ENCODE measurements at regions not wholly inside any gene's neighbourhood (a gene's known extent, or its start where the extent isn't known, plus 50 kb on each side); places are given as distances from the start of the nearest gene placed in this dataset.

- TF ChIP-seq CTCF (IDR thresholded peaks at IDR 0.05; ENCODE audit: borderline replicate concordance, control extremely low read depth, extremely low read depth, insufficient read depth, missing control alignments), result no peak
- DNase-seq (ENCODE audit: low spot score), result no peak
- in situ Hi-C loops (cut with MboI; ENCODE audit: low sequenced_read_pairs, unreplicated experiment), result no loop called here
These were observed 53.8 kb upstream of the VCX start for GRCh38 chrX:7789200-7789599.

GRCh38 chrX:7788334-7788733 is 54.6 kb upstream of the VCX start:
- in situ Hi-C loops (cut with MboI; ENCODE audit: low sequenced_read_pairs, unreplicated experiment), result no loop called here
- DNase-seq (ENCODE audit: low spot score), result no peak
- TF ChIP-seq CTCF (IDR thresholded peaks at IDR 0.05; ENCODE audit: borderline replicate concordance, control extremely low read depth, extremely low read depth, insufficient read depth, missing control alignments), result no peak

- in situ Hi-C loops (cut with MboI; ENCODE audit: low sequenced_read_pairs, unreplicated experiment), result no loop called here
- DNase-seq (ENCODE audit: low spot score), result no peak
- TF ChIP-seq CTCF (IDR thresholded peaks at IDR 0.05; ENCODE audit: borderline replicate concordance, control extremely low read depth, extremely low read depth, insufficient read depth, missing control alignments), result no peak
These were observed 55.3 kb upstream of the VCX start for GRCh38 chrX:7787714-7788113.

- no peak for TF ChIP-seq CTCF (IDR thresholded peaks at IDR 0.05; ENCODE audit: borderline replicate concordance, control extremely low read depth, extremely low read depth, insufficient read depth, missing control alignments)
- in situ Hi-C loops (cut with MboI; ENCODE audit: low sequenced_read_pairs, unreplicated experiment), result no loop called here
- no peak for DNase-seq (ENCODE audit: low spot score)
These were observed 58.4 kb upstream of the VCX start for GRCh38 chrX:7784580-7784979.

- in situ Hi-C loops (cut with MboI; ENCODE audit: low sequenced_read_pairs, unreplicated experiment), result no loop called here
- DNase-seq (ENCODE audit: low spot score), result no peak
- no peak for TF ChIP-seq CTCF (IDR thresholded peaks at IDR 0.05; ENCODE audit: borderline replicate concordance, control extremely low read depth, extremely low read depth, insufficient read depth, missing control alignments)
These were observed 63.3 kb upstream of the VCX start for GRCh38 chrX:7779644-7780043.

GRCh38 chrX:7775987-7776386 is 67.0 kb upstream of the VCX start:
- in situ Hi-C loops (cut with MboI; ENCODE audit: low sequenced_read_pairs, unreplicated experiment), result no loop called here
- TF ChIP-seq CTCF (IDR thresholded peaks at IDR 0.05; ENCODE audit: borderline replicate concordance, control extremely low read depth, extremely low read depth, insufficient read depth, missing control alignments), result no peak

More at GRCh38 chrX:7775987-7776386, 67.0 kb upstream of the VCX start:
- DNase-seq (ENCODE audit: low spot score), result no peak

Data from GM13976 (cell line).